ENCODE measurements at regions not wholly inside any gene's neighbourhood (a gene's known extent, or its start where the extent isn't known, plus 50 kb on each side); places are given as distances from the start of the nearest gene placed in this dataset.

DNA sequence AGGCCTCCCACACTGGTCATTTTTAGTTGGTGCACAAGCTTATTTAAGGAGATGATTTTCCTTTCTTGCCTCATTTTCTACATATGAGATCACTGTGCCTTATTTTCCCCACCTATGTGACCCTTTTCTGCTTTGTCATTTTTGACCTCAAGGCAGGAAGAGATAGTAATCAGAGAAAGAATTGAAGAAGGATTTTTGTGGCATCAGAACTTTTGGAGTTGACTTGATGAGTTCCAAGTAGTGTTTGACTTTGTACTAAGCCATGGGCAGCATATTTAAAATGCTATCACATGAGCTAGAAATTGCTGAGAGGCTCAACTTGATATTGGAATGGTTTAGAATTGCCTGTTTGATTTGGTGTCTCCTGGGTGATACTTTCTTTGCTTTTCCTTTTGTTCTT lies 440.8 kb downstream of the AEBP2 start:
- no peak for DNase-seq (ENCODE audit: low spot score)
- TF ChIP-seq, protein P1, sequence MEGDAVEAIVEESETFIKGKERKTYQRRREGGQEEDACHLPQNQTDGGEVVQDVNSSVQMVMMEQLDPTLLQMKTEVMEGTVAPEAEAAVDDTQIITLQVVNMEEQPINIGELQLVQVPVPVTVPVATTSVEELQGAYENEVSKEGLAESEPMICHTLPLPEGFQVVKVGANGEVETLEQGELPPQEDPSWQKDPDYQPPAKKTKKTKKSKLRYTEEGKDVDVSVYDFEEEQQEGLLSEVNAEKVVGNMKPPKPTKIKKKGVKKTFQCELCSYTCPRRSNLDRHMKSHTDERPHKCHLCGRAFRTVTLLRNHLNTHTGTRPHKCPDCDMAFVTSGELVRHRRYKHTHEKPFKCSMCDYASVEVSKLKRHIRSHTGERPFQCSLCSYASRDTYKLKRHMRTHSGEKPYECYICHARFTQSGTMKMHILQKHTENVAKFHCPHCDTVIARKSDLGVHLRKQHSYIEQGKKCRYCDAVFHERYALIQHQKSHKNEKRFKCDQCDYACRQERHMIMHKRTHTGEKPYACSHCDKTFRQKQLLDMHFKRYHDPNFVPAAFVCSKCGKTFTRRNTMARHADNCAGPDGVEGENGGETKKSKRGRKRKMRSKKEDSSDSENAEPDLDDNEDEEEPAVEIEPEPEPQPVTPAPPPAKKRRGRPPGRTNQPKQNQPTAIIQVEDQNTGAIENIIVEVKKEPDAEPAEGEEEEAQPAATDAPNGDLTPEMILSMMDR (IDR thresholded peaks at IDR 0.05; ENCODE audit: borderline replicate concordance, control extremely low read depth, extremely low read depth, insufficient read depth, missing control alignments): no peak

DNA sequence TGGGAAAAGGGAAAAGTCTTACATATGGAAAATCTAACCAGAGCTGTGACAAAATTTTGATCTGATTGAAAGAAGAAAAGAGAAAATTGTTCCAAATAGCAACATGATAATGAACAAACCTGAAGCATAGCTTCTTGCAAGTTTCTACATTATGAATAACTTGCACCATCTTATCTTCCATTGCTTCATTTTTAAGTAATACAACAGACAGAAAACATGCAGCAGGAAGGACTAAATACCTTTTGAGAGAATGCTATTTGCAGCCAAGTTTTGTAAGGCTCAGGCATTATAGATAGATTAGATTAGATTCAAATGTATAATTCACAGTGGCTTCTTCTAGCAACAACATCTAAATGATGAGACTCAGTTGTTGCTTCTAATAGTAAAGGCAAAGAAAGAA lies 441.4 kb downstream of the AEBP2 start:
- in situ Hi-C loops (cut with MboI; ENCODE audit: low sequenced_read_pairs, unreplicated experiment): no loop called here
- TF ChIP-seq, protein P1 (IDR thresholded peaks at IDR 0.05; ENCODE audit: borderline replicate concordance, control extremely low read depth, extremely low read depth, insufficient read depth, missing control alignments): no peak
- no peak for DNase-seq (ENCODE audit: low spot score)

More for the DNA sequence above, 440.8 kb downstream of the AEBP2 start:
- in situ Hi-C loops (cut with MboI; ENCODE audit: low sequenced_read_pairs, unreplicated experiment): no loop called here

DNA sequence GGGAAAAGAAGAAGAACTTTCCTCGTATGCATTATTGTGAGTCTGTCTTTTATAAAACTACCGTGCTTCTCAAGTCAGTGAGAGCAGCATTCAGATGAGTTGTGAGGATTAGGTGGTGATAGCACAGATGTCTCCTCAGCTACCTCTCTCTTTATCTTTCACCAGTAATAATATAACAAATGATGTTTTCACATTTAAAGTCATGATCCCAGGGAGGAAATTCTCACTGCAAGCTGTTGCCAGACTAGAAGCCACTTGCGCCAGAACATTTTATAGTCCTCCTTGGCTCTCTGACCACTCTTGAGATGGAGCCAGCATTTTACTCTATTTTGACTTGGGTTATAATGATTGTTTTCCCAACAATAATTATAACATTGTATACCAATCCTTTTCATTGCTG lies 443.1 kb downstream of the AEBP2 start:
- DNase-seq (ENCODE audit: low spot score): no peak
- in situ Hi-C loops (cut with MboI; ENCODE audit: low sequenced_read_pairs, unreplicated experiment): no loop called here
- TF ChIP-seq, protein P1 (IDR thresholded peaks at IDR 0.05; ENCODE audit: borderline replicate concordance, control extremely low read depth, extremely low read depth, insufficient read depth, missing control alignments): no peak

DNA sequence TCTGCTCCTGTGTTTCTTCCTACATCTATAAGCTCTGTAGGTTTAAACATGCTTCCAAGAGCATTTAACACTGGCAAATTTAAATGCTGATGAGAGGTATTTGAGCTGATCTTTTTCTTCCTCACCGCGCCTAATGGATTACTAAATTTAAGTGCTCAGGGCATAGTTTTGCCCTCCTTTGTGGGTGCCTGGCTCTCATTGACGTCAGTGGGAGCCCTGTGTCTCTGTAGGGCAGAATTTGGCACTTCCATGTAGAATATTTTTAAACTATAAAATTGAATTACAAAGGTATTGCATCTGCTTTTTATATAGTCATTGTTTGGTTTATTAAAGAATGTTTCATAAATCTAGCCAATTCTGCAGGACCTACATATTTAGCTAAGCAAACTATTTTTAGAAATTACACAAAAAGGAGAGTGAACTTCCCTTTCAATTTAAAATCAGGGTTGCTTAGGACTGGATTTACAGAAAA lies 444.8 kb downstream of the AEBP2 start:
- DNase-seq (ENCODE audit: low spot score): no peak
- in situ Hi-C loops (cut with MboI; ENCODE audit: low sequenced_read_pairs, unreplicated experiment): no loop called here
- TF ChIP-seq, protein P1 (IDR thresholded peaks at IDR 0.05; ENCODE audit: borderline replicate concordance, control extremely low read depth, extremely low read depth, insufficient read depth, missing control alignments): no peak

DNA sequence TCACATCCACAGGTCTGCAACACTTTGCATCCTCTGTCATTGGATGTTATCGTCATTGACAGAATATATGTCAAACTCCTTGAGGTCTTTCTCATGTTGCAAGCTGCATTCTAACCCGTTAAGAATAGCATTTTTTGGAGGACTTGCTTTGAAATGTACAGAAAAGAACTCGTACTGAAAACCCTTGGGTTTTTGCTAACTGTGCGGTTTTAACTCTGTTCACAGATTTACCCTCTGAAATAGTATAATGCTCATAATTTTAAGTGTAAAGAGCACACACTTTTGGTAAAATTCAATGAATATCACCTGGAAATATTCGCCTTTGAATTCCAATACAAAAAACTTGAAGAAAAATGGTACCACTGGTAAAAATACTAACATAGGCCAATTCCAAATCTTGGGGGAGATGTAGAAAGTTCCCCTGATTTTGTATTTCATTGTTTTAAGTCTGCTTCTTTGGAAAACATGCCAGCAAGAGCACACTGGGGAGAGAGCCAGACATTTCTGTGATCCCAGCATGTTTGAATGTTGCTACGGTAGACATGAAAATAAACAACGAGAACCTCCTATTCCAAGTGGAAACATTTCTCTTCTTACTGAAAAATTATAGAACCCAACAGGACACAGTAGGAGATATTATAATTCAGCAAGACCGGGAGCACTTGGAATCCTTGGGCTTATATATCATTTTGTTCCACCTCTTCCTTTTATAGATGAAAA lies 446.0 kb downstream of the AEBP2 start:
- TF ChIP-seq, protein P1 (IDR thresholded peaks at IDR 0.05; ENCODE audit: borderline replicate concordance, control extremely low read depth, extremely low read depth, insufficient read depth, missing control alignments): no peak
- in situ Hi-C loops (cut with MboI; ENCODE audit: low sequenced_read_pairs, unreplicated experiment): no loop called here
- no peak for DNase-seq (ENCODE audit: low spot score)

DNA sequence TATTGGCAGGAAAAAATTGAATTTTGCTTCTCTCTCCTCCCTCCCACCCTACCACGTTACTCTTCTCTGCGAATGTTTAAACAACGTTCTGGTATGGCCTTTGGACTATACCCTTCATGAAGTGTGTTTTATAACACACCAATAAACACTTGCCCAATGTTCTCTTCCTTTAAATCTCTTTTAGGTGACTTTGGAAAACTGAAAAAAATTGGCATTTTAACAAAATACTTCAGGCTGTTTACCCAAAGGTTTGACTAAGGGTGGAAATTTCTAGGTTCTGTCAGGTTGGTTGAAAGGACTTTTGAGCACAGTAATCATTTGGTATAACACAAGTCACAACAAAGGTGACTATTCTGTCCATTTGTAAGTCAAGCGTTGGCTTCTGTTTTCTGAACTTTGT lies 446.8 kb downstream of the AEBP2 start:
- DNase-seq (ENCODE audit: low spot score): no peak
- in situ Hi-C loops (cut with MboI; ENCODE audit: low sequenced_read_pairs, unreplicated experiment): no loop called here
- TF ChIP-seq, protein P1 (IDR thresholded peaks at IDR 0.05; ENCODE audit: borderline replicate concordance, control extremely low read depth, extremely low read depth, insufficient read depth, missing control alignments): no peak
